ENCODE measurements at regions not wholly inside any gene's neighbourhood (a gene's known extent, or its start where the extent isn't known, plus 50 kb on each side); places are given as distances from the start of the nearest gene placed in this dataset.

DNA sequence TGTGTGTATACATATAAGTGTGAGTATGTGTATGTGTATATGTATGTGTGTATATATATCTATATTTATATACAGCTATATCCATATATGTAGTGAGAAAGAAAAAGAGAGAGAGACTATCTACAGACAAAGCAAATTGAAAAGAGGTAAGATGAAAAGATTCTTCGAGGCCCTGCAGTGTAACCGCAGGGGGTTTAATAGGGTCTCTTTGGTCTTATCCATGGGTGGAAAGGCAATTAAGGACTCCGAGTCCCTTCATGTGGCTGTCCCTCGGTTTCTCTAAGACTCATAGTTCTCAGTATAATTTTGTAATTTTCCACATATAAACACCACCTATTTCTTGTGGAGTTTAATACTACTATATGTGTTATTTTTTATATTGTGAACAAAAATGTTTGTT lies 50.6 kb upstream of the JAZF1 start:
- H3K9me3 ChIP-seq: no peaks in the 10 kb centered on the region
- in situ Hi-C loops (cut with MboI; ENCODE audit: low sequenced_read_pairs): no loop called here

DNA sequence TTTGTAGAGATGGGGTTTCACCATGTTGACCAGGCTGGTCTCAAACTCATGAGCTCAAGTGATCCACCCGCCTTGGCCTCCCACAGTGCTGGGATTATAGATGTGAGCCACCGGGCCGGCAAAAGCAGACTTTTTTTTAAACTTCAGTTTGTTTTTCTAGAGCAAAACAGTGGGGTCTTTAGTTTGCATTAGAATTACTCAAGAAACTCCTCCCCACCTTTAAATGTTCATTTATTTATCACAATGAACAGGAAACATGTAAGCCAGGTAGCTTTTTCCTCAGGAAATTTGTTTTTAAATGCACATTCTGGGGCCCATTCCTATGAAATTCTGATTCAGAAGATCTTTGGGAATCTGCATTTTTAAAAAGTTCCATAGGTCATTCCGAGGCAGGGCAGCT lies 56.0 kb upstream of the JAZF1 start:
- no peaks in the 10 kb centered on the region for H3K27me3 ChIP-seq (ENCODE audit: low read depth)
- no peaks in the 10 kb centered on the region for H3K36me3 ChIP-seq (replicated peaks)
- peaks cover 3% of the 10 kb centered on the region; the same call in 1 of the 2 replicates for H3K4me1 ChIP-seq
- H3K9me3 ChIP-seq: no peaks in the 10 kb centered on the region
- no peak for DNase-seq (ENCODE audit: low spot score in 2 of 2)
- in situ Hi-C loops (cut with MboI; ENCODE audit: low sequenced_read_pairs): no loop called here
- H3K4me3 ChIP-seq: no peak overlapping the region

More for the DNA sequence above, 50.6 kb upstream of the JAZF1 start:
- 0 out of 2 replicates have a peak, but pooled peaks cover 3% of the 10 kb centered on the region for H3K4me1 ChIP-seq
- no peaks in the 10 kb centered on the region for H3K36me3 ChIP-seq (replicated peaks)
- H3K4me3 ChIP-seq: no peak overlapping the region
- H3K27me3 ChIP-seq (ENCODE audit: low read depth): no peaks in the 10 kb centered on the region
- no peak for DNase-seq (ENCODE audit: low spot score in 2 of 2)

DNA sequence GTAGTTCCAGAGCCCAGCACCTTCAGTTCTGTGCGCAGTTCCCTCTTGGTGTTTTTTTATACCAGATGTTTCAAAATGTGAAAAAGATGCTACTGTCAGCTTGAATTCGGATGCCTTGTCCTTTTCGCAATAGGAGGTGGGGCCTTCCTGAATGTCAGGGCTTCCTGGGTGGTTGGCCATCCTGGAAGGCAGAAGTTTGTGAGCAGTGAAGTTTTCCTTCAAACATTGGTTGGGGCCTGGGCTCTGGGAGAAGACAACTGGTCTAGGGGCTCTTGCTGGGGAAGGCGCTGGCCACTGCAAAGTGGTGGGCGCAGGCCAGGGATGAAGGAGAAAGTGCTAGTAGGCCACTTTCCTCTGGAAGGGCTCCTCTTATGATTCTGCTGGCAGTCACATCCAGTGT lies 56.8 kb upstream of the JAZF1 start:
- Histone ChIP-seq H3K27me3 (ENCODE audit: low read depth) (no peaks in the 10 kb centered on the region), H3K4me3 (no peak overlapping the region), H3K9me3 (no peaks in the 10 kb centered on the region), H3K36me3 (replicated peaks) (no peaks in the 10 kb centered on the region), H3K4me1 (peaks cover 3% of the 10 kb centered on the region; the same call in 1 of the 2 replicates)
- in situ Hi-C loops (cut with MboI; ENCODE audit: low sequenced_read_pairs): no loop called here
- no peak for DNase-seq (ENCODE audit: low spot score in 2 of 2)

DNA sequence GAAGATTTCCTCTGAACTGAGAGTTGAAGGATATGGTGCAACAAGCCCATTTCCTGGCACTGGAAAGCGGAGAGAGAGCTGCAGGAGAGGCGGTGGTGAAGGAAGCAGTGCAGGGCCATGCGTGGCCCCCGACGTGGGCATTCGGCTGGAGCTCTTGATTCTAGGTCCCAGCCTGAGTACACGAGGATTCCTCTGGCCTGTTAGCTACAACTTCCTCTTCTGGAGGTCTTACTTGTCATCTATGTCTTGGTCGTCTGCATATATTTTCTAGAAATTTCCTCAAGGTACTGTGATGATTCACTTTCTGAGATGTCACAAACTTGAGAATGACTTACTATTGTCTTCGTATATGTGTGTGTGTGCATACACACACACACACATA lies 59.2 kb upstream of the JAZF1 start:
- H3K4me1 ChIP-seq: peaks cover 3% of the 10 kb centered on the region; the same call in 1 of the 2 replicates
- in situ Hi-C loops (cut with MboI; ENCODE audit: low sequenced_read_pairs): no loop called here
- H3K9me3 ChIP-seq: no peaks in the 10 kb centered on the region
- no peak for DNase-seq (ENCODE audit: low spot score in 2 of 2)
- H3K4me3 ChIP-seq: no peak overlapping the region
- no peaks in the 10 kb centered on the region for H3K36me3 ChIP-seq (replicated peaks)
- no peaks in the 10 kb centered on the region for H3K27me3 ChIP-seq (ENCODE audit: low read depth)

DNA sequence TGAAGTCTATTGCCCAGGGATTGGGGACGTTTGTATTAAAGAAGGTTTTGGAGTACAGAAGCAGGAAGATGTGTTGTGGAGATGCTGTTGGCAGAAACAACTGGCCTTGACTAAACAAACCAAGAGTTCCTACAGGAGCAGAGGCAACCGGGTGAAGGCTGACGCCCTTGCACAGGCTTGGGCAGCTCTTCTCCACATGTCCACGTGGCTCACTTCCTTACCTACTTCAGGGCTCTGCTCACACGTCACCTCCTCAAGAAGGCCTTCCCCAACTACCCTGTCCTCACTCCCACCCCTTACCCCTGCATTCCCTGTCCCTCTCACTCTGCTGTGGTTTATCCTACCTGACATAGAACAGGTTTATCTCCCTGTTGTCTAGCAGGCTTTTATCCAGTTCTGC lies 59.9 kb upstream of the JAZF1 start:
- Histone ChIP-seq H3K27me3 (ENCODE audit: low read depth) (no peaks in the 10 kb centered on the region), H3K4me1 (peaks cover 3% of the 10 kb centered on the region; the same call in 1 of the 2 replicates), H3K9me3 (no peaks in the 10 kb centered on the region), H3K36me3 (replicated peaks) (no peaks in the 10 kb centered on the region), H3K4me3 (no peak overlapping the region)
- in situ Hi-C loops (cut with MboI; ENCODE audit: low sequenced_read_pairs): no loop called here
- DNase-seq (ENCODE audit: low spot score in 2 of 2): no peak

DNA sequence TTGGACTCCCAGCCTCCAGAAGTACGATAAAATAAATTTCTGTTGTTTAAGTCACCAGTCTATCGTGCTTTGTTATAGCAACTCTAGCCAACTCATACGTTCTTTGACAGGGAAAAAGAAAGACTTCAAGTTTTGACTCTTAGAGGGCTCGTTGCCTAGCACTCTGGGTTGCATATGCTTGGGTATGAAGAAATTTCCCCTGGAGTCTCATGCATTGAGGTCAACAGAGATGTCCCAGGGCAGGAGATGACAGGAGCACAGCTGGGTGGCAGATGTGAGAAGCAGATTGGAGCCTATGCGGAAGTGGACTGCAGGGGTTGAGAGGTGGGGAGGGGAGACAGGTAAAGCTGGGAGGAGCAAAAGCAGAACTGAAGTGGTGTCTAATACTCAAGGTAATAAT lies 63.3 kb upstream of the JAZF1 start:
- in situ Hi-C loops (cut with MboI; ENCODE audit: low sequenced_read_pairs): no loop called here
- DNase-seq (ENCODE audit: low spot score in 2 of 2): no peak
- no peaks in the 10 kb centered on the region for H3K9me3 ChIP-seq

DNA sequence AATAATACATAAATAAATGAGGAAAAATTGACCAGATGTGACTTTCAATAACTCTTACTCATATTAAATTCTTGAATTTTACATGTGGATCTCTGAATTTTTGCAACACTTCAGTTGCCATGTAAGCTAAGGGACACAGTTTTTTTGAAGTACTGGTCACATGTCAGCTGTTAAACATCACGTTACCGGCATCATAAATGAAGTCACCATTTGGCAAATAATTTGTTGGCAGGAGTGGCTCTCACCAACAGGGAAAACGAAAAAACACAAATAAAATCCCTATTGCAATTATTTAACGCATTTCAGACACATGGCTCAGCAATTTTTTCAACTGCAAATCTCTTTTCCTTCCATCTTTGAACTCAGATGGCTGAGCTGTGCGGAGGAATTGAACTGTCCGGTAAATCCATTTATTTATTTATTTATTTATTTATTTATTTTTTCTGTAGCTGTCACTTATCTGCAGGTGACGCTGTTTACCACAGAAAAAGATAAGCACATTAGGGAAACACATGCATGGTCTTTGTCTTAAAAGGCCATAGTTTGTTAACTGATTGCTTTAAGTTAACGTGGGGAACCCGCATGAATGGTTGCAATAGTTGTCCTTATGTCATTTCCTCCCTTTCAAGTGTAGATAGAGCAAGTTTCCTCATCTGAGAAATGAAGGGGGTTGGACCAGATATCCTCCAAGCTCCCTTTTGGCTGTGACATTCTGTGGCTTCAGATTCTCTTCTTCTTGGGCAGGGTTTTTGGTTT lies 64.7 kb upstream of the JAZF1 start:
- Histone ChIP-seq H3K27me3 (ENCODE audit: low read depth) (no peaks in the 10 kb centered on the region), H3K36me3 (replicated peaks) (no peaks in the 10 kb centered on the region), H3K9me3 (no peaks in the 10 kb centered on the region), H3K4me1 (no peaks in the 10 kb centered on the region; the same call in 1 of the 2 replicates), H3K4me3 (no peak overlapping the region)
- in situ Hi-C loops (cut with MboI; ENCODE audit: low sequenced_read_pairs): no loop called here
- DNase-seq (ENCODE audit: low spot score in 2 of 2): no peak

More for the DNA sequence above, 63.3 kb upstream of the JAZF1 start:
- no peaks in the 10 kb centered on the region for H3K36me3 ChIP-seq (replicated peaks)
- no peaks in the 10 kb centered on the region for H3K27me3 ChIP-seq (ENCODE audit: low read depth)
- no peaks in the 10 kb centered on the region; the same call in 1 of the 2 replicates for H3K4me1 ChIP-seq
- no peak overlapping the region for H3K4me3 ChIP-seq

DNA sequence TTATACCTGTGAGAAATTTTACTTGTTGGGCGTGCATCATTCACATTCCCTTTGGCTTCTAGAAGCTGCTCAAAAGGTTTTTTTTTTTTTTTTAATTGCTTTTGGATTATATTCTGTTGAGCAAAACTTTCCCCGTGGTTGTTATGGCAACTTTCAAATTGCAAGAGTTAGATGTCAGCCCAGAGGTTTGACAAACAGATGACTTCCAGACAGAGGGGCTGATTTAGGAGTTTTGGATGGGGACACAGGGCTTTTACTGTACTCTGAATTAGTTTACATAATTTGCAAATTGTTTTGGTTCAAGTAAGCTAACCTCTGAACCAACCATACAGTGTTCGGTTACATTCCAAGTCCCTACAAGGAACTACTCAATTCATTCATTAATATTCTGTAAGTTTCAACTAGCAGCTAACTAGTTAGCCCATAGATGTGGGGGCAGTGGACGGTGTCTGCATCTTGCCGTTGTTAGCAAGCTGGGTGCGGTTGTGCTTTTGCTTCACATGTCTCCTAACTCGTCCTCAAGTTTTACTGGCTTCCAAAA lies 66.4 kb upstream of the JAZF1 start:
- H3K27me3 ChIP-seq (ENCODE audit: low read depth): no peaks in the 10 kb centered on the region
- no peak for DNase-seq (ENCODE audit: low spot score in 2 of 2)
- H3K4me1 ChIP-seq: no peaks in the 10 kb centered on the region; the same call in 1 of the 2 replicates
- H3K36me3 ChIP-seq (replicated peaks): no peaks in the 10 kb centered on the region
- no peaks in the 10 kb centered on the region for H3K9me3 ChIP-seq
- no peak overlapping the region for H3K4me3 ChIP-seq
- in situ Hi-C loops (cut with MboI; ENCODE audit: low sequenced_read_pairs): no loop called here

DNA sequence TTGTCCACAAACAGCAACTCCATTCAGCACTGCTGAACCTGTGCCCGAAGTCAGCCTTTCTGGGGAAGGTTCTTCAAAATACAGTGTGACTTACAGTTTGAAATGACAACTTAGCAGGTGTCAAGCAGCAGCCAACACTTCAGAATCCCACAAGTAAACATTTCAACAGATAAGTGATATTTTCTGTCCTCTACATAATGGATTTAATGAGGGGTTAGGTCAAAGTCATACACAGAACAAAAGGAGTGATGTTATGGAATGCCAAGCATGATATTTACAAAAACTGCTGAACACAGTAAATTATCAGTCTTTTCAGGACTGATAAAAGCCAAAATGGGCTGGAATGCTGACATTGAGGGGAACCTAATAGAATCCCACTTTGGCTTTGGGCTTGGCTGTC lies 77.6 kb upstream of the JAZF1 start:
- H3K27me3 ChIP-seq (ENCODE audit: low read depth): no peaks in the 10 kb centered on the region
- peak; percentile 9 to 42 for DNase-seq (ENCODE audit: low spot score in 2 of 2)
- H3K4me1 ChIP-seq: no peaks in the 10 kb centered on the region
- in situ Hi-C loops (cut with MboI; ENCODE audit: low sequenced_read_pairs): no loop called here
- no peaks in the 10 kb centered on the region for H3K9me3 ChIP-seq
- no peak overlapping the region for H3K4me3 ChIP-seq
- H3K36me3 ChIP-seq (replicated peaks): no peaks in the 10 kb centered on the region

DNA sequence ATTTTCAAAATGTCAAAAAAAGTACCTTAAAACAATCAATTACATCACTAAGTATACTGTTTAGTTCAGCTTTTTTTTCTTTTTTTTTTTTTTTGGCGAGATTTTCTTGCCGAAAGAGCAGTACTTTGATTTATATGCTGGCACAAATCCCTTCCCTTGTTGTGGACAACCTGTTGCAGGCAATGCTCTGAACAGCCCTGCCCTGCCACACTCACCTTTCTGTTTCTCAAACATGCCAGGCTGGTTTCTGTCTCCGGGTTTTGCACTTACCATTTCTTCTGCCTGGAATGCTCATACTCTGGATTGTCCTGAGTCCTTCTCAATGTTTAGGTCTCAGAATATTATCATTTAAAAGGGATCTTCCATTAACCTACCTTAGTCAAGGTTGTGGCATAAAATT lies 80.4 kb upstream of the JAZF1 start:
- in situ Hi-C loops (cut with MboI; ENCODE audit: low sequenced_read_pairs): no loop called here
- DNase-seq (ENCODE audit: low spot score in 2 of 2): no peak
- H3K27me3 ChIP-seq (ENCODE audit: low read depth): no peaks in the 10 kb centered on the region
- no peaks in the 10 kb centered on the region for H3K4me1 ChIP-seq
- no peak overlapping the region for H3K4me3 ChIP-seq
- H3K36me3 ChIP-seq (replicated peaks): no peaks in the 10 kb centered on the region
- no peaks in the 10 kb centered on the region for H3K9me3 ChIP-seq

DNA sequence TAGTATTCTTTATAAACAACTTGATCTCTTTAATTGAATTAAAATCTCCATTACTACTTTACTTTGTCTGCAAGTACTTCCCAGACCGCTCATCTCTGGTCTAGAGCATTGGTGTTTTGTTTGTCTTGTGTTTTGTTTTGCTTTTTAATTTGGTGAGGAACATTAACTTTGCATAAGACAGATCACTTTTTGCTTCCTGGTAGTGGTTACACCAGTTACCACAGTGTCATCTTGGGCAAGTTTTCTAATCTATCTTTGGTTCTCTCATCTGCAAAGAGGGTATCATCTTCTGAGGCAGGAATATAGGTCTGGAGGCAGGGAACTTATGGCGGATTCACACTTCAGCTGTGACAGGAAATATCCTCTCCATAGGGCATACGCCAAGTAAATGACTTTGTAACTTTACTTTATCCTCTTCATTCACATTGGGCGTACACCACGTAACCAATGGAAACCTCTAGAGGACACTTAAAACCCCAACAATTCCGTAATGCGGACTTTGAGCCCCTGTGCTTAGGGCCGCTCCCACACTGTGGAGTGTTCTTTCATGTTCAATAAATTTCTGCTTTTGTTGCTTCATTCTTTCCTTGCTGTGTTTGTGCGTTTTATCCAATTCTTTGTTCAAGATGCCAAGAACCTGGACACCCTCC lies 83.2 kb upstream of the JAZF1 start:
- Histone ChIP-seq H3K27me3 (ENCODE audit: low read depth) (no peaks in the 10 kb centered on the region), H3K4me3 (no peak overlapping the region), H3K4me1 (no peaks in the 10 kb centered on the region), H3K9me3 (no peaks in the 10 kb centered on the region), H3K36me3 (replicated peaks) (no peaks in the 10 kb centered on the region)
- DNase-seq (ENCODE audit: low spot score in 2 of 2): no peak
- in situ Hi-C loops (cut with MboI; ENCODE audit: low sequenced_read_pairs): no loop called here

DNA sequence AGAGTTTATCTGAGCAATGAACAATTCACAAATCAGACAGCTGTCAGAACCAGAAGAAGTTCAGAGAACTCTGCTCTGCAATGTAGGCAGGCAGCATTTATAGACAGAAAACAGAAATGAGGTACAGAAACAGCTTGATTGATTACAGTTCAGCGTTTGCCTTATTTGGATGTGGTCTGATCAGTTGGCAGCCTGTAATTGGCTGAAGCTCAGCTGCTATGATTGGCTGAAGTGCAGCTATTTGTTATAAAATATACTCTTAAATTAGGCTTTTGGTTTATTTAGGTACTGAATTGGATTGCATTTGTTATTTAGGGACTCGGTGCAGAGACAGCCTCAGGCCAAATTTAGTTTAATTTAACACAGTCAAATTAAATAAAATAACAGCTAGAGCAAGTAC lies 85.8 kb upstream of the JAZF1 start:
- Histone ChIP-seq H3K36me3 (replicated peaks) (no peaks in the 10 kb centered on the region), H3K4me1 (no peaks in the 10 kb centered on the region), H3K4me3 (no peak overlapping the region), H3K27me3 (ENCODE audit: low read depth) (no peaks in the 10 kb centered on the region), H3K9me3 (no peaks in the 10 kb centered on the region)
- in situ Hi-C loops (cut with MboI; ENCODE audit: low sequenced_read_pairs): no loop called here
- DNase-seq (ENCODE audit: low spot score in 2 of 2): no peak

DNA sequence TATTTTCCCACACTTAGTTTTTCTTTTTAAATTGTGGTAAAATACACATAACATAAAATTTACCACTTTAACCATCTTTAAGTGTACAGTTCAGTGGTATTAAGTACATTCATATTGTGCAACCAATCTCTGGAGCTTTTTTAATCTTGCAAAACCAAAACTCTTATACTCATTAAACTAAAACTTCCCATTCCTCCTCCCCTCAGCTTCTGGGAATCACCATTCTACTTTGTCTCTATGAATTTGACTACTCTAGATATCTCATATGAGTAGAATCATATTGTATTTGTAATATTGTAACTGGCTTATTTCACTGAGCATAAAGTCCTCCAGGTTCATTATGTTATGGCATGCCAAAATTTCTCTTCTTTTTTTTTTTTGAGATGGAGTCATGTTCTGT lies 86.4 kb upstream of the JAZF1 start:
- no peak overlapping the region for H3K4me3 ChIP-seq
- no peak for DNase-seq (ENCODE audit: low spot score in 2 of 2)
- no peaks in the 10 kb centered on the region for H3K36me3 ChIP-seq (replicated peaks)
- no peaks in the 10 kb centered on the region for H3K9me3 ChIP-seq
- no peaks in the 10 kb centered on the region for H3K27me3 ChIP-seq (ENCODE audit: low read depth)
- in situ Hi-C loops (cut with MboI; ENCODE audit: low sequenced_read_pairs): no loop called here
- H3K4me1 ChIP-seq: no peaks in the 10 kb centered on the region

DNA sequence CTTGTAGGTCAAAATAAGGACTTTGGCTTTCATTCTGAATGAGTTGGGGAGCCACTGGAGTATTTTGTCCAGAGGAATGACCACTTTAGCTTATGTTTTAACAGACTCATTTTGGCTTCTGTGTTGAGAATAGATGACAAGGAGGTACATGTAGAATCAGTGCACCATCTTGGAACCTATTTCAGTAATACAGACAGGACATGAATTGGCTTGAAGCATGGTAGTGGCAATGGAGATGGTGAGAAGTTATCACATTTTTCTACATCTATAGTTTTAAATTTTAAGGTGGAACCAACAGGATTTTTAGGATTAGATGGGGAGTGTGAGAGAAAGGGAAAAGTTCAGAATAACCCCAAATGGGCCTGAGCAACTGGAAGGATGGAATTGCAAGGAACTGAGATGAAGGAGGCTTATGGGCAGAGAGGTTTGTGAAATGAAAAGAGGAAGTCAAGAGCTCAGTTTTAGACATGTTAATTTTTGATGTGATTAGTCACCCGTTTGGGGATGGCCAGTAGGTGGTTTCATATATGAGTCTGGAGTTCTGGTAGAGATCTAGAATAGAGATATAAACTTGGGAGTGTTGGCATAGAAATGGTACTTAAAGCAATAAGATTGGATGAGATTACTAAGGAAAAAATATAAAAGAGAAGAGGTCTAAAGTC lies 89.2 kb upstream of the JAZF1 start:
- no peaks in the 10 kb centered on the region for H3K4me1 ChIP-seq
- in situ Hi-C loops (cut with MboI; ENCODE audit: low sequenced_read_pairs): no loop called here
- DNase-seq (ENCODE audit: low spot score in 2 of 2): no peak
- no peaks in the 10 kb centered on the region for H3K36me3 ChIP-seq (replicated peaks)
- no peaks in the 10 kb centered on the region for H3K27me3 ChIP-seq (ENCODE audit: low read depth)
- no peaks in the 10 kb centered on the region for H3K9me3 ChIP-seq
- H3K4me3 ChIP-seq: no peak overlapping the region

All from HAP-1 (cell line).